ENCODE measurements at regions not wholly inside any gene's neighbourhood (a gene's known extent, or its start where the extent isn't known, plus 50 kb on each side); places are given as distances from the start of the nearest gene placed in this dataset.

DNA sequence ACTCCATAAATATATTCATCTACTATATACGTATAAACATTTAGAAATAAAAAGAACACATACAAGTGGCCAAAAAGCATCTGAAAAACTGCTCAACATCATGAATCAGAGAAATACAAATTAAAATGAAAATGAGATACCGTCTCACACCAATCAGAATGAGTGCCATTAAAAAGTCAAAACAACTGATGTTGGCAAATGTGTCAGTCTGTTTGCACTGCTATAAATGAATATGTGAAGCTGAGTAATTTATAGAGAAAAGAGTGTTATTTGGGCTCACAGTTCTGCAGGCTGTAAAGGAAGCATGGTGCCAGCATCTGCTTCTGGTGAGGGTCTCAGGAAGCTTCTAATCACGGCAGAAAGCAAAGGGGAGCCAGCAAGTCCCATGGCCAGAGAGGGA lies 620.3 kb upstream of the CCDC54 start:
- H3K4me3 ChIP-seq (ENCODE audit: low read depth, low read length): no peak overlapping the region
- TF ChIP-seq, protein P1, sequence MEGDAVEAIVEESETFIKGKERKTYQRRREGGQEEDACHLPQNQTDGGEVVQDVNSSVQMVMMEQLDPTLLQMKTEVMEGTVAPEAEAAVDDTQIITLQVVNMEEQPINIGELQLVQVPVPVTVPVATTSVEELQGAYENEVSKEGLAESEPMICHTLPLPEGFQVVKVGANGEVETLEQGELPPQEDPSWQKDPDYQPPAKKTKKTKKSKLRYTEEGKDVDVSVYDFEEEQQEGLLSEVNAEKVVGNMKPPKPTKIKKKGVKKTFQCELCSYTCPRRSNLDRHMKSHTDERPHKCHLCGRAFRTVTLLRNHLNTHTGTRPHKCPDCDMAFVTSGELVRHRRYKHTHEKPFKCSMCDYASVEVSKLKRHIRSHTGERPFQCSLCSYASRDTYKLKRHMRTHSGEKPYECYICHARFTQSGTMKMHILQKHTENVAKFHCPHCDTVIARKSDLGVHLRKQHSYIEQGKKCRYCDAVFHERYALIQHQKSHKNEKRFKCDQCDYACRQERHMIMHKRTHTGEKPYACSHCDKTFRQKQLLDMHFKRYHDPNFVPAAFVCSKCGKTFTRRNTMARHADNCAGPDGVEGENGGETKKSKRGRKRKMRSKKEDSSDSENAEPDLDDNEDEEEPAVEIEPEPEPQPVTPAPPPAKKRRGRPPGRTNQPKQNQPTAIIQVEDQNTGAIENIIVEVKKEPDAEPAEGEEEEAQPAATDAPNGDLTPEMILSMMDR (IDR thresholded peaks at IDR 0.05; ENCODE audit: insufficient read depth, low read depth, low read length): no peak
- DNase-seq (ENCODE audit: low read depth): no peak

DNA sequence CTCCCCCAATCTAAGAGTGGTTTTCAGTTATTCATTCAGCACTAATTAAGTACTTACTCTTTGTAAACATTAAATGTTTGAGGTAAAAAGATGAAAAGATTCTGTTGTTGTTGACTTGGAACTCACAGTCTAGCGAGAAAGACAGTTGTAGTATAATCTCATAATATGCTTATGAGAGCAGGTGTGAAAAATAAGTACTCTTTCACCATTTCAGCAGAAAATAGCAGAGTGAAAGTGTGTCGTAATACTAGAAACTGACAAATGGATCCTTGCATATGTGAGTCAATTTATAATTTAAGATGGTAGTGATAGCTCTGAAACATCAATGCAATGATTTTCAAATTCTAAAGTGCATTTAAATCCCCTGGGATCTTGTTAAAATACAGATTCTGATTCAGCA lies 618.8 kb upstream of the CCDC54 start:
- H3K4me3 ChIP-seq (ENCODE audit: low read depth, low read length): no peak overlapping the region
- DNase-seq (ENCODE audit: low read depth): no peak
- TF ChIP-seq, protein P1 (IDR thresholded peaks at IDR 0.05; ENCODE audit: insufficient read depth, low read depth, low read length): no peak

DNA sequence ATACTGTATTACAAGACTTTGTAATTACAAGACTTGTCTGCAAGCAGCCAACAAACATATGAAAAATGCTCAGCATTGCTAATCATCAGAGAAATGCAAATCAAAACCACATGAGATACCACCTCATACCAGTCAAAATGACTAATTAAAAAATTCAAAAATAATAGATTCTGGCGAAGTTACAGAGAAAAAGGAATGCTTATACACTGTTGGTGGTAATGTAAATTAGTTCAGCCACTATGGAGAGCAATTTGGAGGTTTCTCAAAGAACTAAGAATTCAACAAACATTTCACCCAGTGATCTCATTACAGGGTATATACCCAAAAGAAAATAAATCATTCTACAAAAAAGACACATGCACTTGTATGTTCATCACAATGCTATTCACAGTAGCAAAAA lies 617.5 kb upstream of the CCDC54 start:
- DNase-seq (ENCODE audit: low read depth): no peak
- TF ChIP-seq, protein P1 (IDR thresholded peaks at IDR 0.05; ENCODE audit: insufficient read depth, low read depth, low read length): no peak
- H3K4me3 ChIP-seq (ENCODE audit: low read depth, low read length): no peak overlapping the region

DNA sequence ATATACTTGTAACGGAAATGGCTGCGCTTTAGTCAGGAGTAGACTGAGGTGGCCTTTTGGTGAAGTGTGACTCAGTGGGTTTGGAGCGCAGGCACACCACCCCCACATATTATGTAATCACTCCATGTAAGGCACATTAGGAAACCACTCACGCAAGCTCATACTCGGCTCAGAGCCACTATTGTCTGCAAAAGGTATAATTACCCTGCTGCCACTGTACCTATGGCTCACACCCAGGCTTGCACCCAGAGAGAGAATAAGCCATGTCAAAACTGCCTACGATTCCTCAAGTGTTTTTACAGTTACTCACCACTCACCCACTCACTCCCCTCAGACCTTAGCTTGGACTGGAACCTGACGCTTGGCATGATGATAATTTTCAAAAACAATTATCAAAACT lies 611.9 kb upstream of the CCDC54 start:
- no peak overlapping the region for H3K4me3 ChIP-seq (ENCODE audit: low read depth, low read length)
- peak; percentile 30 for DNase-seq (ENCODE audit: low read depth)
- TF ChIP-seq, protein P1 (IDR thresholded peaks at IDR 0.05; ENCODE audit: insufficient read depth, low read depth, low read length): no peak

DNA sequence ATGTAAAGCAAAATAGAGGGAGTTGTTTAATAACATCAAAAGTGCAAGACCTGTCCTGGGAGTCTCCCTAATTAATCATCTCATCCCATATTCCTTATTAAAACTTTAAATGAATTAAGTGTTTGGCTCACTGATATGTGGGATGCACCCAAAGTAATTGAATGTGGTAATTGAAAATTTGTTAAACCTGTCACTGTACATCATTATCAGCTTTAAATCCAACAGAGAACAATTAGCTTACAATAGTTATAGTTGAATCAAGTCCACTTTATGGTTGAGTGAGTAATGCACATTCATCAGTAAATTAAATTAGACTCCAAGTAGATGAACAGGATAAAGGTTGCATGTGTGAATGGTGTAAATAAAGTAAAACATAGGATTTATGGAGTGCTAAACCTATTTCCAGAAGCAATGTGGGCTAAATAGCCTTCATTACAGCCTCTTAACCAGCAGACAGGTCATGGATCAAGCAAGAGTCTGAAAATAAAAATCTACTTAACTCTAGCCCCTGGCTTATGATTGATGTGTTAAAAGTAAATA lies 608.2 kb upstream of the CCDC54 start:
- TF ChIP-seq, protein P1 (IDR thresholded peaks at IDR 0.05; ENCODE audit: insufficient read depth, low read depth, low read length): no peak
- H3K4me3 ChIP-seq (ENCODE audit: low read depth, low read length): no peak overlapping the region
- DNase-seq (ENCODE audit: low read depth): no peak

DNA sequence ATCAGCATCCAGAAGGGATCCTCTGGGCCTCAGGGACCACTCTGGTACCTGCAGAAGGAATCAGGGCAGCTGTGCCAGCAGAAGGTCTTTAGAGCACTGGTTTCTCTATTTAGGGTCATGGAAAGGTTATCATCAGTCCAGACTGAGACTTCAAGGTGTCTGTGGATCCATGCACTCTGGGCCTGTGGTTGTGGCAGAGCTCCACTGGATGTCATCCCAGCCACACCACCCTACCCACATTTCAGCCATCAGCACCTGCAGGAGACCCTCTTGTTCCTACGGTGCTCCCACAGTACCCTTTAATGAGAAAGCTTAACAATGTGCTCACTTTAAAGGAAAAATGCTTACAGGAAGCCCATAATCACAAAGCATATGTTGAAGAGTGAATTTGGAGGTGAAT lies 603.4 kb upstream of the CCDC54 start:
- no peak overlapping the region for H3K4me3 ChIP-seq (ENCODE audit: low read depth, low read length)
- no peak for DNase-seq (ENCODE audit: low read depth)
- TF ChIP-seq, protein P1 (IDR thresholded peaks at IDR 0.05; ENCODE audit: insufficient read depth, low read depth, low read length): no peak

DNA sequence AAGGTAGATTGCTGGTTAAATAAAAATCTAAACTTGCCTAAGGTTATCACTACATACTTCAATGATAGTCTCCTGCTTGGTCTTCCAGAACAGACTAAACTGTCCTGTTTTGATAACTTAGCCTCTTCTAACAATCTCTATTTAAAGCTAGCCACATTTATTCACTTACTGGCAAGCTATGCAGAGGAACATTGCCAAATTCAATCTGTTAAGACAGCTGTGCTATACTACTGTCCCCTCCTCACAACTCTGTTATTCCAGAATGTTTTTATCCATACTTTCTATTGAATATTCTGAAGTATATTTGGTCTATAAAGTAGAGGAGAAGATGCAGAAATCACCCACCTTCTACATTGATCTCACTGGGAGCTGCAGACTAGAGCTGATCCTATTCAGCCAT lies 594.0 kb upstream of the CCDC54 start:
- no peak for DNase-seq (ENCODE audit: low read depth)
- TF ChIP-seq, protein P1 (IDR thresholded peaks at IDR 0.05; ENCODE audit: insufficient read depth, low read depth, low read length): no peak
- H3K4me3 ChIP-seq (ENCODE audit: low read depth, low read length): no peak overlapping the region
